WTC11 (cell line): ENCODE measurements at regions not wholly inside any gene's neighbourhood (a gene's known extent, or its start where the extent isn't known, plus 50 kb on each side); places are given as distances from the start of the nearest gene placed in this dataset.

Source experiments
- ATAC-seq: fragments of 200-7000 bp; cut with Tn5 transposase; 2 replicates; pipeline ENCODE4 v1.10.0; 2021; ENCODE audit warnings: mild to moderate bottlenecking, moderate library complexity
- CTCF ChIA-PET: fragments of 300-600 bp; sonication (Branson Sonifier 250); formaldehyde crosslinking; loops from one replicate; lab custom pipeline; 2021; ENCODE audit warnings: antibody characterized with exemption; lab: Charles Lee
- POLR2A ChIA-PET: fragments of 350-600 bp; sonication (Branson Sonifier 250); formaldehyde crosslinking; loops from one replicate; lab custom pipeline; 2021; ENCODE audit warnings: antibody characterized with exemption; lab: Charles Lee
- DNase-seq: peaks from one replicate; pipeline ENCODE4 v3.0.0; 2021; ENCODE audit warnings: low spot score
- H3K27ac Mint-ChIP-seq: 2 replicates; pipeline ENCODE4 v1.8.0; 2021; ENCODE audit warnings: mixed read lengths
- H3K27me3 Mint-ChIP-seq: 2 replicates; pipeline ENCODE4 v1.8.0; 2021; ENCODE audit warnings: low read depth, mild to moderate bottlenecking, moderate library complexity, mixed read lengths
- H3K36me3 Mint-ChIP-seq: 2 replicates; pipeline ENCODE4 v1.8.0; 2021; ENCODE audit warnings: mixed read lengths
- H3K4me1 Mint-ChIP-seq: 2 replicates; pipeline ENCODE4 v1.8.0; 2022; ENCODE audit warnings: mixed read lengths
- H3K4me3 Mint-ChIP-seq: 2 replicates; pipeline ENCODE4 v1.8.0; 2021; ENCODE audit warnings: mild to moderate bottlenecking, moderate library complexity, mixed read lengths
- H3K9me3 Mint-ChIP-seq: 2 replicates; pipeline ENCODE4 v1.8.0; 2021; ENCODE audit warnings: mixed read lengths
- CBFB ChIP-seq: sonication (generic); formaldehyde crosslinking; IDR thresholded peaks from 2 replicates; pipeline ENCODE4 v1.8.1; 2022; ENCODE audit warnings: mild to moderate bottlenecking, low read depth, missing genetic modification reagents
- CREM ChIP-seq: sonication (generic); formaldehyde crosslinking; IDR thresholded peaks from 2 replicates; pipeline ENCODE4 v1.8.1; 2022; ENCODE audit warnings: mild to moderate bottlenecking, missing genetic modification reagents, moderate library complexity
- GRHL2 ChIP-seq: fragments of 250-450 bp; sonication (Bioruptor Pico); IDR thresholded peaks from 2 replicates; pipeline ENCODE4 v1.8.0; 2022; ENCODE audit warnings: mild to moderate bottlenecking, moderate library complexity; ENCODE audit not compliant: insufficient replicate concordance, severe bottlenecking
- IRF2 ChIP-seq: sonication (generic); formaldehyde crosslinking; IDR thresholded peaks from 2 replicates; pipeline ENCODE4 v1.8.0; 2022; ENCODE audit warnings: low read depth, missing genetic modification reagents, borderline replicate concordance
- JAZF1 ChIP-seq: fragments of 250-450 bp; sonication (Bioruptor Pico); IDR thresholded peaks from 2 replicates; pipeline ENCODE4 v1.9.0; 2021; ENCODE audit warnings: moderate library complexity, mild to moderate bottlenecking, inconsistent platforms
- TP53 ChIP-seq: sonication (generic); formaldehyde crosslinking; IDR thresholded peaks from 2 replicates; pipeline ENCODE4 v1.8.1; 2023; ENCODE audit warnings: mild to moderate bottlenecking, missing genetic modification reagents
- ZNF263 ChIP-seq: sonication (generic); formaldehyde crosslinking; IDR thresholded peaks from 2 replicates; pipeline ENCODE4 v1.8.1; 2022; ENCODE audit warnings: low read depth, mild to moderate bottlenecking, moderate library complexity, missing genetic modification reagents
- TF ChIP-seq, protein P1 (sequence below): fragments of 200-600 bp; IDR thresholded peaks from 2 replicates; pipeline ENCODE4 v1.8.0; 2022; ENCODE audit warnings: antibody characterized with exemption
- TF ChIP-seq, protein P2 (sequence below): sonication (generic); formaldehyde crosslinking; conservative IDR thresholded peaks from 2 replicates; pipeline ENCODE4 v1.8.1; 2022; ENCODE audit warnings: mild to moderate bottlenecking, missing genetic modification reagents
- TF ChIP-seq, protein P3 (sequence below): sonication (generic); formaldehyde crosslinking; conservative IDR thresholded peaks from 2 replicates; pipeline ENCODE4 v1.8.1; 2023; ENCODE audit warnings: mild to moderate bottlenecking, low read depth, missing genetic modification reagents, moderate library complexity
- TF ChIP-seq, protein P4 (sequence below): sonication (generic); formaldehyde crosslinking; IDR thresholded peaks from 2 replicates; pipeline ENCODE4 v1.8.0; 2022; ENCODE audit warnings: mild to moderate bottlenecking, missing genetic modification reagents
- TF ChIP-seq, protein P5 (sequence below): sonication (generic); formaldehyde crosslinking; IDR thresholded peaks from 2 replicates; pipeline ENCODE4 v1.8.1; 2023; ENCODE audit warnings: mild to moderate bottlenecking, missing genetic modification reagents, borderline replicate concordance

DNA sequence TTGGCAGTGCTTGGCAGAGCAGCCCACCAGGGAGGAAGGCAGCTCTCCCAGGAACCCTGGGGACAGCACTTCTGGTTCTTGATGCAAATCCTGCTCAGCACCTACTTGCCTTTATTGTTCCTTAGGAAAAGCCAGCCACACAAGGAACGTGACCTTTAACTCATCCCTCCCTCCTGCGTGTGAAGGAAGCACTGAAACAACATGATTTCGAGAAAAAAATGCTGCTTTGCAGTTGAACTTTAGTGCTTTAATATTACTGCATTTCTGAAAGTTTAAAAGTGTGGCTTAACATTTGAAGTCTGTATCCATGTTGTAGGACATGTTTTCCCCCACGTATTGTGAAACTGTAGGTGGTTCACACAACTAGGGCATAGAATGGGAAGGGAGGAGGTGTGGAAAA is 50.4 kb upstream of the CTNNB1 start:
- Mint-ChIP-seq H3K4me1 (no peaks in the 10 kb centered on the region), H3K27me3 (no peaks in the 10 kb centered on the region), H3K4me3 (no peak overlapping the region), H3K9me3 (peaks cover 22% of the 10 kb centered on the region), H3K36me3 (peaks cover 12% of the 10 kb centered on the region), H3K27ac (no peak overlapping the region)
- DNase-seq (no peak), ATAC-seq (no peak)
- ChIA-PET CTCF (no interaction called here), POLR2A (interaction anchor here (0.7 kb wide), 1 partner anchor 214 kb away, joined by 3 read pairs; no protein-coding TSS in a partner anchor)
- TF ChIP-seq CREM (no peak), TP53 (CRISPR knock-in tag) (no peak), ZNF263 (CRISPR knock-in tag) (no peak), IRF2 (CRISPR knock-in tag) (no peak), JAZF1 (CRISPR knock-in tag) (no peak), GRHL2 (CRISPR knock-in tag) (no peak), CBFB (CRISPR knock-in tag) (no peak)
- TF ChIP-seq, protein P1, sequence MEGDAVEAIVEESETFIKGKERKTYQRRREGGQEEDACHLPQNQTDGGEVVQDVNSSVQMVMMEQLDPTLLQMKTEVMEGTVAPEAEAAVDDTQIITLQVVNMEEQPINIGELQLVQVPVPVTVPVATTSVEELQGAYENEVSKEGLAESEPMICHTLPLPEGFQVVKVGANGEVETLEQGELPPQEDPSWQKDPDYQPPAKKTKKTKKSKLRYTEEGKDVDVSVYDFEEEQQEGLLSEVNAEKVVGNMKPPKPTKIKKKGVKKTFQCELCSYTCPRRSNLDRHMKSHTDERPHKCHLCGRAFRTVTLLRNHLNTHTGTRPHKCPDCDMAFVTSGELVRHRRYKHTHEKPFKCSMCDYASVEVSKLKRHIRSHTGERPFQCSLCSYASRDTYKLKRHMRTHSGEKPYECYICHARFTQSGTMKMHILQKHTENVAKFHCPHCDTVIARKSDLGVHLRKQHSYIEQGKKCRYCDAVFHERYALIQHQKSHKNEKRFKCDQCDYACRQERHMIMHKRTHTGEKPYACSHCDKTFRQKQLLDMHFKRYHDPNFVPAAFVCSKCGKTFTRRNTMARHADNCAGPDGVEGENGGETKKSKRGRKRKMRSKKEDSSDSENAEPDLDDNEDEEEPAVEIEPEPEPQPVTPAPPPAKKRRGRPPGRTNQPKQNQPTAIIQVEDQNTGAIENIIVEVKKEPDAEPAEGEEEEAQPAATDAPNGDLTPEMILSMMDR: no peak
- TF ChIP-seq, protein P2, sequence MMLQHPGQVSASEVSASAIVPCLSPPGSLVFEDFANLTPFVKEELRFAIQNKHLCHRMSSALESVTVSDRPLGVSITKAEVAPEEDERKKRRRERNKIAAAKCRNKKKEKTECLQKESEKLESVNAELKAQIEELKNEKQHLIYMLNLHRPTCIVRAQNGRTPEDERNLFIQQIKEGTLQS (CRISPR knock-in tag): no peak
- TF ChIP-seq, protein P3, sequence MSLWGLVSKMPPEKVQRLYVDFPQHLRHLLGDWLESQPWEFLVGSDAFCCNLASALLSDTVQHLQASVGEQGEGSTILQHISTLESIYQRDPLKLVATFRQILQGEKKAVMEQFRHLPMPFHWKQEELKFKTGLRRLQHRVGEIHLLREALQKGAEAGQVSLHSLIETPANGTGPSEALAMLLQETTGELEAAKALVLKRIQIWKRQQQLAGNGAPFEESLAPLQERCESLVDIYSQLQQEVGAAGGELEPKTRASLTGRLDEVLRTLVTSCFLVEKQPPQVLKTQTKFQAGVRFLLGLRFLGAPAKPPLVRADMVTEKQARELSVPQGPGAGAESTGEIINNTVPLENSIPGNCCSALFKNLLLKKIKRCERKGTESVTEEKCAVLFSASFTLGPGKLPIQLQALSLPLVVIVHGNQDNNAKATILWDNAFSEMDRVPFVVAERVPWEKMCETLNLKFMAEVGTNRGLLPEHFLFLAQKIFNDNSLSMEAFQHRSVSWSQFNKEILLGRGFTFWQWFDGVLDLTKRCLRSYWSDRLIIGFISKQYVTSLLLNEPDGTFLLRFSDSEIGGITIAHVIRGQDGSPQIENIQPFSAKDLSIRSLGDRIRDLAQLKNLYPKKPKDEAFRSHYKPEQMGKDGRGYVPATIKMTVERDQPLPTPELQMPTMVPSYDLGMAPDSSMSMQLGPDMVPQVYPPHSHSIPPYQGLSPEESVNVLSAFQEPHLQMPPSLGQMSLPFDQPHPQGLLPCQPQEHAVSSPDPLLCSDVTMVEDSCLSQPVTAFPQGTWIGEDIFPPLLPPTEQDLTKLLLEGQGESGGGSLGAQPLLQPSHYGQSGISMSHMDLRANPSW (CRISPR knock-in tag): no peak
- TF ChIP-seq, protein P4, sequence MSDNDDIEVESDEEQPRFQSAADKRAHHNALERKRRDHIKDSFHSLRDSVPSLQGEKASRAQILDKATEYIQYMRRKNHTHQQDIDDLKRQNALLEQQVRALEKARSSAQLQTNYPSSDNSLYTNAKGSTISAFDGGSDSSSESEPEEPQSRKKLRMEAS: no peak
- TF ChIP-seq, protein P5, sequence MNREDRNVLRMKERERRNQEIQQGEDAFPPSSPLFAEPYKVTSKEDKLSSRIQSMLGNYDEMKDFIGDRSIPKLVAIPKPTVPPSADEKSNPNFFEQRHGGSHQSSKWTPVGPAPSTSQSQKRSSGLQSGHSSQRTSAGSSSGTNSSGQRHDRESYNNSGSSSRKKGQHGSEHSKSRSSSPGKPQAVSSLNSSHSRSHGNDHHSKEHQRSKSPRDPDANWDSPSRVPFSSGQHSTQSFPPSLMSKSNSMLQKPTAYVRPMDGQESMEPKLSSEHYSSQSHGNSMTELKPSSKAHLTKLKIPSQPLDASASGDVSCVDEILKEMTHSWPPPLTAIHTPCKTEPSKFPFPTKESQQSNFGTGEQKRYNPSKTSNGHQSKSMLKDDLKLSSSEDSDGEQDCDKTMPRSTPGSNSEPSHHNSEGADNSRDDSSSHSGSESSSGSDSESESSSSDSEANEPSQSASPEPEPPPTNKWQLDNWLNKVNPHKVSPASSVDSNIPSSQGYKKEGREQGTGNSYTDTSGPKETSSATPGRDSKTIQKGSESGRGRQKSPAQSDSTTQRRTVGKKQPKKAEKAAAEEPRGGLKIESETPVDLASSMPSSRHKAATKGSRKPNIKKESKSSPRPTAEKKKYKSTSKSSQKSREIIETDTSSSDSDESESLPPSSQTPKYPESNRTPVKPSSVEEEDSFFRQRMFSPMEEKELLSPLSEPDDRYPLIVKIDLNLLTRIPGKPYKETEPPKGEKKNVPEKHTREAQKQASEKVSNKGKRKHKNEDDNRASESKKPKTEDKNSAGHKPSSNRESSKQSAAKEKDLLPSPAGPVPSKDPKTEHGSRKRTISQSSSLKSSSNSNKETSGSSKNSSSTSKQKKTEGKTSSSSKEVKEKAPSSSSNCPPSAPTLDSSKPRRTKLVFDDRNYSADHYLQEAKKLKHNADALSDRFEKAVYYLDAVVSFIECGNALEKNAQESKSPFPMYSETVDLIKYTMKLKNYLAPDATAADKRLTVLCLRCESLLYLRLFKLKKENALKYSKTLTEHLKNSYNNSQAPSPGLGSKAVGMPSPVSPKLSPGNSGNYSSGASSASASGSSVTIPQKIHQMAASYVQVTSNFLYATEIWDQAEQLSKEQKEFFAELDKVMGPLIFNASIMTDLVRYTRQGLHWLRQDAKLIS (CRISPR knock-in tag): no peak
